Psoas muscle (tissue), 7 donors: ENCODE measurements at regions not wholly inside any gene's neighbourhood (a gene's known extent, or its start where the extent isn't known, plus 50 kb on each side); places are given as distances from the start of the nearest gene placed in this dataset.

Source experiments
- ATAC-seq, 4 donors: fragments of 200-7000 bp; cut with Tn5 transposase; one replicate each; pipeline ENCODE4 v1.9.1; 2020; ENCODE audit warnings: moderate library complexity in 3 of 4, mild to moderate bottlenecking in 2 of 4
- DNase-seq, 2 donors: peaks; one replicate each; pipeline ENCODE4 v3.0.0-alpha.2; 2020
- H3K27ac ChIP-seq: fragments of 200-600 bp; one replicate; pipeline ENCODE4 v1.8.0; 2022
- H3K27me3 ChIP-seq, 3 donors: fragments of 200-600 bp in 1 of 3; one replicate each; pipeline versions ENCODE4 v1.6.1 to v1.8.0; 2013 to 2022; ENCODE audit warnings: low read length in 2 of 3, mild to moderate bottlenecking in 2 of 3, moderate library complexity in 1 of 3; ENCODE audit not compliant: insufficient read depth in 3 of 3
- H3K36me3 ChIP-seq, 2 donors: fragments of 200-600 bp in 1 of 2; one replicate each; pipeline versions ENCODE4 v1.6.1 to v1.8.0; 2013 to 2022; ENCODE audit warnings: low read depth in 1 of 2, mild to moderate bottlenecking in 1 of 2, moderate library complexity in 1 of 2; ENCODE audit not compliant: insufficient read depth in 1 of 2
- H3K4me1 ChIP-seq: fragments of 200-600 bp; one replicate; pipeline ENCODE4 v1.8.0; 2022
- H3K4me3 ChIP-seq: fragments of 200-600 bp; one replicate; pipeline ENCODE4 v1.8.0; 2022; ENCODE audit warnings: mild to moderate bottlenecking
- H3K9me3 ChIP-seq: fragments of 200-600 bp; one replicate; pipeline ENCODE4 v1.8.0; 2022
- CTCF ChIP-seq: fragments of 200-600 bp; IDR thresholded peaks from one replicate; pipeline ENCODE4 v1.8.0; 2022; ENCODE audit warnings: antibody characterized with exemption
- WGBS, 3 donors: extraction: QIAGEN DNeasy Blood & Tissue Kit; methylation state at CpG; one replicate each; pipeline versions ENCODE4 v1.1.6 to v1.1.7; 2013; 5-methylcytosine and 5-hydroxymethylcytosine counted together
- intact Hi-C, 2 donors: fragments of 100-400 bp; cut with DNase I; formaldehyde crosslinking; loops; one replicate each; pipeline versions ENCODE4 v1.11.0 to v1.14.2; 2022
- donor health status: healthy with polysubstance abuse.
- donor health status: DM: no; HTN: no; CAD: no; lungs with moderate emphysema.
- donor health status: Bipolar disorder and iron deficiency.
- donor health status: healthy.
- donor health status: DM: yes; HTN: yes; CAD: no.
- donor health status: DM: no; HTN: no; CAD: no.
- donor health status: DM: yes; HTN: yes; CAD: no.

DNA sequence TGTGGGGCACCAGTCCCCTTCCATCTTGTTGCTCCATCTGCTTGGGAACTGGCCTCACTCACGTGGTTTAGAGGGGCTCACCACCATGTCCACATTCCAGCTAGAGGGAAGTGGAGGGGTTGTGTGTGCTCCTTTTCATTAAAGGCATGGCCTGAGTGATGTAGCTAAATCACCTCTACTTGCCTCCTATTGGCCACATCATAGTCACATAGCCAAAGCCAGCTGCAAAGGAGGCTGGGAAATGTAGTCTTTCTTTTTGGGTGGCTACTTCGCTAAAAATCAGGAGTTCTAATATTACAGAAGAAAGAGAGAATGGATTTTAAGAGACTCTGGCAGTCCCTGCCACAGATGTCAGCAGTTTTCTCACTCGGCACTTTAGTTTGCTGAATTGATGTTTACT, 63.0 kb upstream of the ALX4 start:
- Histone ChIP-seq H3K27ac (no peak overlapping the region), H3K27me3 (no peaks in the 10 kb centered on the region), H3K9me3 (no peaks in the 10 kb centered on the region), H3K36me3 (no peaks in the 10 kb centered on the region), H3K4me3 (no peak overlapping the region), H3K4me1 (no peaks in the 10 kb centered on the region)
- no peak for TF ChIP-seq CTCF
- WGBS, 3 donors: 56 to 66% (median 58%) methylated on average over 3 of the region's 3 CpGs
- ATAC-seq (no peak), DNase-seq (no peak)
- intact Hi-C loops: no loop called here

DNA sequence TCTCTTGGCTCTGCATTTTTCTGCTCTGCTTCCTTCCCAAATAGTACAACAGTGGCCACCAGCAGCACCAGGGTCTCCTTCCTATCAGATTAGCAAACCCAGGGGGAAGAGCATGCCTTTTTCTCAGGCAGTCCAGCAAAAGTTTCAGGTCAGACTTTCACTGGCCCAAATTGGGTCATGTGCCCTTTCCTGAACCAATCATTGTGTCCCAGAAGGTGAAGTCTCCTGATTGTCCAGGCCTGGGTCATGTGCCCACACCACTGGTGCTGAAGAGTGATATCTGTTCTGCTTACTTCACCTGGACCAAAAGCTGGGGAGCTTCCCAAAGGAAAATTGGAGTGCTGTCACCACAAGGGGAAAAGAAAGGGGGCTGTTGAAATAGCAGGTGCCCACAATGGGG, 64.1 kb upstream of the ALX4 start:
- H3K27me3 ChIP-seq: no peaks in the 10 kb centered on the region
- H3K27ac ChIP-seq: no peak overlapping the region
- no peak overlapping the region for H3K4me3 ChIP-seq
- ATAC-seq (no peak), DNase-seq (no peak)
- H3K4me1 ChIP-seq: no peaks in the 10 kb centered on the region
- no peaks in the 10 kb centered on the region for H3K36me3 ChIP-seq
- intact Hi-C loops: no loop called here
- TF ChIP-seq CTCF: no peak
- H3K9me3 ChIP-seq: no peaks in the 10 kb centered on the region

- Histone ChIP-seq H3K27ac (no peak overlapping the region), H3K36me3 (no peaks in the 10 kb centered on the region), H3K27me3 (peaks cover 0 to 16% (median 3%) of the 10 kb centered on the region in 3 donors), H3K4me1 (no peaks in the 10 kb centered on the region), H3K9me3 (no peaks in the 10 kb centered on the region), H3K4me3 (no peak overlapping the region)
- no peak for ATAC-seq
- WGBS, 3 donors: 84 to 89% (median 89%) methylated on average over 4 of the region's 4 CpGs
- DNase-seq: no peak
- no peak for TF ChIP-seq CTCF
- intact Hi-C loops: no loop called here
Observed at GRCh38 chr11:44376423-44376822, 66.5 kb upstream of the ALX4 start.

DNA sequence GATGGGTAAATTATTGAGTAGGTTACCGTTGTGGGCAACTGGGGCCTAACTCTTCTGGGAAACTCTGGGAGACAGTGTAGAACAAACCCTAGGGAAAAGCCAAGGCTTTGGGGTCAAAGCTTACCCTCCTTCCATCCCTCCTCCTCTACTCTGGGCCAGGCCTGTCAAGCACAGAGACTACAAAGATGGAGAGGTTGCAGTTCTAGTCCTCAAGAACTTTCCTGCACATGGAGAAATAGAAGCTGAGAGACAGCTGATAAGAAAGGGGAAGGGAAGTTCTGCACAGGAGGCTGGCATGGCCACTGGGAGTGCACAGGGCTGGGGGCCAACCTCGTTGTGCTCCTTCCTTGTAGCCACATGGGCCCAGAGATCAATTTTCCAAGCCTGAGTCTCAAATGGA, 67.2 kb upstream of the ALX4 start:
- peaks cover 0 to 17% (median 3%) of the 10 kb centered on the region in 3 donors for H3K27me3 ChIP-seq
- 67 to 84% (median 77%) methylated on average over 2 of the region's 2 CpGs for WGBS, 3 donors
- intact Hi-C loops: no loop called here
- no peak for DNase-seq
- no peak for ATAC-seq
- no peak overlapping the region for H3K4me3 ChIP-seq
- no peaks in the 10 kb centered on the region for H3K9me3 ChIP-seq
- no peak for TF ChIP-seq CTCF
- no peak overlapping the region for H3K27ac ChIP-seq
- no peaks in the 10 kb centered on the region for H3K4me1 ChIP-seq
- no peaks in the 10 kb centered on the region for H3K36me3 ChIP-seq

GRCh38 chr11:44377914-44378321, 68.0 kb upstream of the ALX4 start:
- intact Hi-C loops: no loop called here
- no peak for ATAC-seq
- Histone ChIP-seq H3K27ac (no peak overlapping the region), H3K4me3 (no peak overlapping the region), H3K9me3 (no peaks in the 10 kb centered on the region), H3K4me1 (no peaks in the 10 kb centered on the region), H3K27me3 (peaks cover 0 to 17% (median 3%) of the 10 kb centered on the region in 3 donors), H3K36me3 (no peaks in the 10 kb centered on the region)
- 94 to 97% (median 96%) methylated on average over 4 of the region's 4 CpGs for WGBS, 3 donors
- no peak for DNase-seq
- TF ChIP-seq CTCF: no peak
